Activated naive CD8-positive, alpha-beta T cell treated with anti-CD3 and anti-CD28 coated beads, Interleukin-2, amount 10 ng/mL, durations not matched to agents 7 days and 5 days (primary cell): ENCODE measurements at regions not wholly inside any gene's neighbourhood (a gene's known extent, or its start where the extent isn't known, plus 50 kb on each side); places are given as distances from the start of the nearest gene placed in this dataset.

Experiments used
- ATAC-seq: fragments of 150-1000 bp; cut with Tn5 transposase; one replicate; pipeline ENCODE4 v1.10.0; 2021; ENCODE audit warnings: low read depth, moderate library complexity
- POLR2A ChIA-PET: fragments of 350-600 bp; sonication (Branson Sonifier 250); formaldehyde crosslinking; loops from one replicate; lab custom pipeline; 2021; ENCODE audit warnings: antibody characterized with exemption; lab: Charles Lee
- DNase-seq: peaks from one replicate; pipeline ENCODE4 v3.0.0; 2021
- H3K27ac Mint-ChIP-seq: one replicate; pipeline ENCODE4 v1.8.0; 2022; ENCODE audit warnings: mild to moderate bottlenecking, mixed read lengths
- H3K27me3 Mint-ChIP-seq: one replicate; pipeline ENCODE4 v1.8.0; 2022; ENCODE audit warnings: mild to moderate bottlenecking, moderate library complexity, mixed read lengths
- H3K36me3 Mint-ChIP-seq: one replicate; pipeline ENCODE4 v1.8.0; 2021; ENCODE audit warnings: mild to moderate bottlenecking, mixed read lengths
- H3K4me1 Mint-ChIP-seq: one replicate; pipeline ENCODE4 v1.8.0; 2021; ENCODE audit warnings: mixed read lengths
- H3K4me3 Mint-ChIP-seq: one replicate; pipeline ENCODE4 v1.8.0; 2022; ENCODE audit warnings: mild to moderate bottlenecking, moderate library complexity, mixed read lengths
- H3K9me3 Mint-ChIP-seq: one replicate; pipeline ENCODE4 v1.8.0; 2021; ENCODE audit warnings: mixed read lengths

GRCh38 chr2:40803900-40804299 lies 352.0 kb upstream of the SLC8A1 start:
- H3K27me3 Mint-ChIP-seq, result no peaks in the 10 kb centered on the region
- no peak overlapping the region for H3K4me3 Mint-ChIP-seq
- no peak for DNase-seq
- no peak for ATAC-seq
- POLR2A ChIA-PET, result no interaction called here
- H3K4me1 Mint-ChIP-seq, result no peaks in the 10 kb centered on the region
- no peak overlapping the region for H3K27ac Mint-ChIP-seq
- H3K9me3 Mint-ChIP-seq, result no peaks in the 10 kb centered on the region
- no peaks in the 10 kb centered on the region for H3K36me3 Mint-ChIP-seq

- no peak overlapping the region for H3K4me3 Mint-ChIP-seq
- no peak for ATAC-seq
- POLR2A ChIA-PET, result no interaction called here
- H3K27me3 Mint-ChIP-seq, result no peaks in the 10 kb centered on the region
- no peaks in the 10 kb centered on the region for H3K9me3 Mint-ChIP-seq
- no peaks in the 10 kb centered on the region for H3K4me1 Mint-ChIP-seq
- no peak for DNase-seq
- H3K27ac Mint-ChIP-seq, result no peak overlapping the region
- H3K36me3 Mint-ChIP-seq, result no peaks in the 10 kb centered on the region
Measured at GRCh38 chr2:40809156-40809555, 357.3 kb upstream of the SLC8A1 start.

DNA sequence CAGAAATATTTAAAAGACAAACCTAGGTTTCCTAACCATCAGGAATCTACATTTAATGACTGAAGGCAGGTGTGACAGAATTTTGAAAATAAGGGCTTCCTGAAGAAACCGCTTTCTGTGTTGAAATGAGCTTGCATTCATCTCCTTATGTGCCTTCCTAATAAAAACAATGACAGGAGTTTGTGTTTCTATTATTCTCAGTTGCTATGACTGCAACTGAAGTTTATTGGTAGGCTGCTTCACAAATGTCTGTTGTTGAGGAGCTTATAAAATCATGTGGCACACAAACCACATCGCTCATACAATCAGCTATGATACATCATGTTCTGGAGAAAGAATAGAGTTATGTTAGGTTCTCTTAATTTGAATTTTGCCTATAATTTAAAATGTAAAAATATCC lies 362.7 kb upstream of the SLC8A1 start:
- no peak for DNase-seq
- Mint-ChIP-seq H3K4me3 (no peak overlapping the region), H3K4me1 (peaks cover 1% of the 10 kb centered on the region)

DNA sequence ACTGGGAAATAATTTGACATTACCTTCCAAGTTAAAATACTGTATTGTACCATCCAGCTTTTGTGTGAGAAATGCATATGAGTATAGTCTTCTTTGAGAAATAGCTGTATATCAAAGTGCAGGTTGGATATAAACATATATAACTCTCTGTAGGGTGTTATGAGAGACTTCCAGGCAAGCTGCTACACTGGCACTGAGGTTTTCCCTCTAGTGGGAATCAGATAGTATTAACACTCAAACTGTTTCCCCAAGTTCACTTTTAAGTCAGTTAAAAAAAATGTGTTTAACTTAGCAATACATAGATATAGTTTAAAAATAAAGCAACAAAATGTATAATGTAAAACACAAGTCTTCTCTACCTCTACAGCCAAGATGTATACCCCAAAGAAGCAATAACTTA lies 368.4 kb upstream of the SLC8A1 start:
- POLR2A ChIA-PET, result no interaction called here
- H3K36me3 Mint-ChIP-seq, result no peaks in the 10 kb centered on the region
- peaks cover under 1% of the 10 kb centered on the region for H3K9me3 Mint-ChIP-seq
- H3K27me3 Mint-ChIP-seq, result no peaks in the 10 kb centered on the region
- H3K4me1 Mint-ChIP-seq, result peaks cover 7% of the 10 kb centered on the region
- no peak overlapping the region for H3K4me3 Mint-ChIP-seq
- no peak overlapping the region for H3K27ac Mint-ChIP-seq
- ATAC-seq, result no peak
- no peak for DNase-seq

More for the DNA sequence above, 362.7 kb upstream of the SLC8A1 start:
- Mint-ChIP-seq H3K27me3 (no peaks in the 10 kb centered on the region), H3K27ac (no peak overlapping the region), H3K36me3 (no peaks in the 10 kb centered on the region), H3K9me3 (no peaks in the 10 kb centered on the region)
- POLR2A ChIA-PET, result no interaction called here
- no peak for ATAC-seq

- POLR2A ChIA-PET, result no interaction called here
- Mint-ChIP-seq H3K36me3 (no peaks in the 10 kb centered on the region), H3K27me3 (no peaks in the 10 kb centered on the region), H3K9me3 (peaks cover 1% of the 10 kb centered on the region), H3K4me3 (no peak overlapping the region), H3K4me1 (peaks cover 6% of the 10 kb centered on the region), H3K27ac (peak overlapping the region; percentile 31)
- ATAC-seq, result no peak
- DNase-seq, result no peak
Measured at GRCh38 chr2:40823478-40823877, 371.6 kb upstream of the SLC8A1 start.

GRCh38 chr2:40824278-40824677 lies 372.4 kb upstream of the SLC8A1 start:
- H3K9me3 Mint-ChIP-seq, result peaks cover 1% of the 10 kb centered on the region
- no peak overlapping the region for H3K4me3 Mint-ChIP-seq
- no peak overlapping the region for H3K27ac Mint-ChIP-seq
- ATAC-seq, result no peak
- POLR2A ChIA-PET, result no interaction called here
- no peaks in the 10 kb centered on the region for H3K36me3 Mint-ChIP-seq
- no peaks in the 10 kb centered on the region for H3K27me3 Mint-ChIP-seq
- no peak for DNase-seq
- H3K4me1 Mint-ChIP-seq, result peaks cover 6% of the 10 kb centered on the region

GRCh38 chr2:40827392-40827791 lies 375.5 kb upstream of the SLC8A1 start:
- DNase-seq (no peak), ATAC-seq (no peak)
- POLR2A ChIA-PET, result no interaction called here
- Mint-ChIP-seq H3K4me1 (peaks cover 4% of the 10 kb centered on the region), H3K27ac (no peak overlapping the region), H3K27me3 (no peaks in the 10 kb centered on the region), H3K4me3 (no peak overlapping the region), H3K36me3 (no peaks in the 10 kb centered on the region), H3K9me3 (peaks cover 1% of the 10 kb centered on the region)

DNA sequence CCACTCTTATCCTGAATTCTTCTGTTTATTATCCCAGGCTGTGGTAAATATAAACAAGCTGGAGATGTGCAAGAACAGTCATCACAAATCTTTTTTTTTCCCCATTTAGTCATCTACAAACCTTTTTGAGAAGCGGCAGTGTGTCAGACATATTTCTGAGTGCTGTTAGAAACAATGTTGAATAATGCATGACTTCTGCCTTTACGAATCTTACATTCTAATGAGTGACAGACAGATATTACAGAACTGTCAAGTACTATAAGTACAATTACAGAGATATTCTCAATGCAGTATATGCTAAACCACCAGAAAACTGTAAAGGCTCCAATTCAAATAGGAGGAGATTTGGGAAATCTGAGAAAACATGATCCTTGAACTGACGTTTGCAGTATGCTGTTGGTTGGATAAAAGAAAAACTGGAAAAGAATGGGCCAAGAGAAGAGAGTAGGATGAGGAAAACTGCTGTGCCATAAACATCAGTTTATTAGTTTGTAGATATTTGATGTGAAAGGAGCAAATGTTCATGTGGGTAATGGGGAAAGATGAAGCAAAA lies 379.5 kb upstream of the SLC8A1 start:
- H3K27ac Mint-ChIP-seq, result no peak overlapping the region
- POLR2A ChIA-PET, result no interaction called here
- no peak for ATAC-seq
- H3K4me3 Mint-ChIP-seq, result no peak overlapping the region
- no peaks in the 10 kb centered on the region for H3K27me3 Mint-ChIP-seq
- no peaks in the 10 kb centered on the region for H3K4me1 Mint-ChIP-seq
- no peaks in the 10 kb centered on the region for H3K36me3 Mint-ChIP-seq
- peaks cover 1% of the 10 kb centered on the region for H3K9me3 Mint-ChIP-seq
- no peak for DNase-seq

GRCh38 chr2:40841856-40842255 lies 390.0 kb upstream of the SLC8A1 start:
- DNase-seq (no peak), ATAC-seq (no peak)
- POLR2A ChIA-PET, result no interaction called here

DNA sequence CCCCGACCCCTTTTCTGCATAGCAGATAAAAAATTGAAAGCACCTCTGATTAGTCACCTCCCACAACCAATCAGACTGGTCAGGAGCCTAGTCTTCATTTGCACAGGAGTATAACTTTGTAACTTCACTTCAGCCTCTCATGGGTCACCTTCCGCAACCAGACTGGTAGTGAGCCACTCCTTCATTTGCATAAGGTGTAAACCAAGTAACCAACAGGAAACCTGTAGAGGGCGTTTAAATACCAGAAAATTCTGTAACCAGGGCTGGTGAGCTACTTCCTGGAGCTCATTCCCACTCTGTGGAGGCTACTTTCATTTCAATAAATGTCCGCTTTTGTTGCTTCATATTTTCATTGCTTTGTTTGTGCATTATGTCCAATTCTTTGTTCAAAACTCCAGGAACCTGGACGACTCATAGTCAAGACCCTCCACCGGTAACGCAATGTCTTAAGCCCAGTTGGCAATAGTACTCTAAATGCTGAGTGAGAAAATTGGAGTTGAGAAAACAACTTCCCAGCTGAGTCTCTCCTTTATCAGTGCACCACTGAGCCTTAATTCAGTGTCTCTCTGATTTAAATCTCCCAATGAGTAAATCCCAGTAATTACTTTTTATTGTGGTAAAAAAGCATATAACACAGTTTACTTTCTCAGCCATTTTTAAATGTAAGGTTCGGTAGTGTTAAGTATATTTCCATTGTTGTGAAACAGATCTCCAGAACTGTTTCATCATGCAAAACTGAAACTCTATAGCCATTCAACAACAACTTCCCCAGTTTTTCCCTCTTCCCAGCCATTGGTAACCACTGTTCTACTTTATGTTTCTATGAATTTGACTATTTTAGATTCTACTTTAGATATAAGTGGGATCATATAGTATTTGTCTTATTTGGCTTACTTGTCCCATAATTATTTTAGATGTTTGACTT lies 392.7 kb upstream of the SLC8A1 start:
- Mint-ChIP-seq H3K36me3 (no peaks in the 10 kb centered on the region), H3K9me3 (no peaks in the 10 kb centered on the region), H3K4me3 (no peak overlapping the region), H3K27ac (no peak overlapping the region), H3K27me3 (no peaks in the 10 kb centered on the region), H3K4me1 (peaks cover 2% of the 10 kb centered on the region)
- ATAC-seq (no peak), DNase-seq (no peak)
- POLR2A ChIA-PET, result no interaction called here

More at GRCh38 chr2:40841856-40842255, 390.0 kb upstream of the SLC8A1 start:
- Mint-ChIP-seq H3K4me3 (no peak overlapping the region), H3K9me3 (no peaks in the 10 kb centered on the region), H3K27me3 (no peaks in the 10 kb centered on the region), H3K36me3 (no peaks in the 10 kb centered on the region), H3K4me1 (peaks cover 2% of the 10 kb centered on the region), H3K27ac (no peak overlapping the region)

DNA sequence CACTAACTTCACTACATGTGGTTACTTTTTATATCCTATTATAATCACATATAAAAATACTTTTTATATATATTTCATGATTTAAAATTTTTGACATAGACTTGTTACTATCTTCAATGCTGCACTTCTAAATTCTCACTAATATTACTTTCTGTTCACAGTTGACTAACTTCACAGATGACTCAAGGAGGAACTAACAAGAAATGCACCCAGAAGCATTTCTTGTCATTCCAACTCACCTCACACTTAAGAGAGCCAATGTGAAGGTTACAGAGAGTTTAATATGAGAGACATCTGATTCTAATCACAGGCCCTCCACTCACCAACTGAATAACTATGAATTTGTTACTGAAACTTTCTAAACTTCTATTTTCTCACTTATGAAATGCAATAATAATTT lies 399.8 kb upstream of the SLC8A1 start:
- POLR2A ChIA-PET, result no interaction called here
- H3K36me3 Mint-ChIP-seq, result no peaks in the 10 kb centered on the region
- ATAC-seq, result no peak
- peaks cover 1% of the 10 kb centered on the region for H3K9me3 Mint-ChIP-seq
- no peaks in the 10 kb centered on the region for H3K27me3 Mint-ChIP-seq
- H3K27ac Mint-ChIP-seq, result no peak overlapping the region
- no peak overlapping the region for H3K4me3 Mint-ChIP-seq
- H3K4me1 Mint-ChIP-seq, result no peaks in the 10 kb centered on the region
- DNase-seq, result no peak

DNA sequence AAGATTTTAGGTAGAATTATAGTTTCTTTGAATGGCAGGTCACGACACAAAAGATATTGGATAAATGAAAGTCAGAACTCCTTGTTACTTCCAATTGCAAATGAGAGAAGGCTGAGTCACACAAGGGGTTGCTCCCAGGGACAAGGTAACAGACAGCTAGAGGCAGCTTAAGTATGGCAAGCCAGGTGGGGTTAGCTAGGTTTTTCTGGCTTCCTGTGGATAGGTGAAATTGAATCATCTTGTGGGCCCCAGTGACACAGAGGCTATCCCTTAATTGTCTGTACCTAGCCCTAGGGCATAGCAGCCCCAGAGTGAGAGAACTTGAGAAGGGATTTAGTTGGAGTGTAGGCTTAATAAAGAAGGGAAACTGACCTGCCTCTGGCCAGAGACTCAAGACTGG lies 407.7 kb upstream of the SLC8A1 start:
- no peak for DNase-seq
- POLR2A ChIA-PET, result no interaction called here
- peaks cover 1% of the 10 kb centered on the region for H3K9me3 Mint-ChIP-seq
- H3K27ac Mint-ChIP-seq, result no peak overlapping the region
- no peaks in the 10 kb centered on the region for H3K36me3 Mint-ChIP-seq
- H3K4me3 Mint-ChIP-seq, result no peak overlapping the region
- no peaks in the 10 kb centered on the region for H3K4me1 Mint-ChIP-seq
- no peak for ATAC-seq
- H3K27me3 Mint-ChIP-seq, result no peaks in the 10 kb centered on the region

DNA sequence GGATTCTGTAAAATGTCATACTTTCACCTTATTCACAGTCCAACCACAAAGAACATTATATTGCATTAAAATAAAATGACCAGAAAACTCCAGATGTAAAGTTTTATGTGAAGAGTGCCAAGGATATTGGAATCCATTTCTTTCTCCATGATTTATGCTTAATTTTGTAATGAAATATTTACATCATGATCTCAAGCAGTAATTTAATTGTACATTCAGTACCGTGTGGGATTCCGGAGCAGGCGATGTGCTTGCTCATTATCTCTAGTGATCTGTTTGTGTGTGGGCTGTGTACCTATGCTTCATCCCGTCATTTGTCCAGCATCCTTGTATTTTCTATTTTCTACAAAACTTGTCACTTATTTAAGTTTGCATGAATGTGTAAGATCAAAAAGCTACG lies 415.9 kb upstream of the SLC8A1 start:
- Mint-ChIP-seq H3K27ac (no peak overlapping the region), H3K36me3 (no peaks in the 10 kb centered on the region), H3K4me1 (no peaks in the 10 kb centered on the region), H3K4me3 (no peak overlapping the region), H3K9me3 (no peaks in the 10 kb centered on the region), H3K27me3 (no peaks in the 10 kb centered on the region)
- DNase-seq, result no peak
- no peak for ATAC-seq
- POLR2A ChIA-PET, result no interaction called here

GRCh38 chr2:40872580-40872979 lies 420.7 kb upstream of the SLC8A1 start:
- Mint-ChIP-seq H3K27ac (no peak overlapping the region), H3K9me3 (no peaks in the 10 kb centered on the region), H3K4me3 (no peak overlapping the region), H3K4me1 (no peaks in the 10 kb centered on the region), H3K36me3 (no peaks in the 10 kb centered on the region), H3K27me3 (no peaks in the 10 kb centered on the region)
- DNase-seq (no peak), ATAC-seq (no peak)
- POLR2A ChIA-PET, result interaction anchor here (0.6 kb wide), 1 partner anchor 934 kb away, joined by 3 read pairs; no protein-coding TSS in a partner anchor
